Skin of body (tissue), 1 donor: ENCODE measurements at regions not wholly inside any gene's neighbourhood (a gene's known extent, or its start where the extent isn't known, plus 50 kb on each side); places are given as distances from the start of the nearest gene placed in this dataset.
"Not testable (repeated sequence)": the region's sequence is repeated elsewhere in the genome, so short reads cannot be mapped to it uniquely, and the experiment has no call there.

Experiments used
- DNase-seq: peaks from one replicate; lab custom pipeline; 2025; lab: John Stamatoyannopoulos, UW

- DNase-seq = no peak
These were observed 1177.6 kb downstream of the GALC start for GRCh38 chr14:86815341-86815740.

GRCh38 chr14:86802726-86803125 is 1190.3 kb downstream of the GALC start:
- DNase-seq = no peak

- no peak for DNase-seq
These were observed 1193.7 kb downstream of the GALC start for GRCh38 chr14:86799244-86799647.

GRCh38 chr14:86798330-86798729 is 1194.7 kb downstream of the GALC start:
- no peak for DNase-seq

DNA sequence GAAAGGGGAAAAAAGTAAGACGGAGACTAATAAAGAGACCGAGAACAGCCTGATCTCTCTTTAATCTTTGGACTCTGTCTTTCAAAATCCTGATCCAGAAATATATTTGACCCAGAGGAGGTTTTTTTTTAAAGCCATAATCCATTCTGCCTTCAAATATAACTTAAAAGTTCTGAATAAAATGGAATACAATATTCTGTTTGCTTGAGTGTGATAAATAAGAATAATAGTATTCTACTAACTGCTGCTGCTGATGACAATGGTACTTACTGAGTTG is 1196.0 kb downstream of the GALC start:
- DNase-seq = no peak

DNA sequence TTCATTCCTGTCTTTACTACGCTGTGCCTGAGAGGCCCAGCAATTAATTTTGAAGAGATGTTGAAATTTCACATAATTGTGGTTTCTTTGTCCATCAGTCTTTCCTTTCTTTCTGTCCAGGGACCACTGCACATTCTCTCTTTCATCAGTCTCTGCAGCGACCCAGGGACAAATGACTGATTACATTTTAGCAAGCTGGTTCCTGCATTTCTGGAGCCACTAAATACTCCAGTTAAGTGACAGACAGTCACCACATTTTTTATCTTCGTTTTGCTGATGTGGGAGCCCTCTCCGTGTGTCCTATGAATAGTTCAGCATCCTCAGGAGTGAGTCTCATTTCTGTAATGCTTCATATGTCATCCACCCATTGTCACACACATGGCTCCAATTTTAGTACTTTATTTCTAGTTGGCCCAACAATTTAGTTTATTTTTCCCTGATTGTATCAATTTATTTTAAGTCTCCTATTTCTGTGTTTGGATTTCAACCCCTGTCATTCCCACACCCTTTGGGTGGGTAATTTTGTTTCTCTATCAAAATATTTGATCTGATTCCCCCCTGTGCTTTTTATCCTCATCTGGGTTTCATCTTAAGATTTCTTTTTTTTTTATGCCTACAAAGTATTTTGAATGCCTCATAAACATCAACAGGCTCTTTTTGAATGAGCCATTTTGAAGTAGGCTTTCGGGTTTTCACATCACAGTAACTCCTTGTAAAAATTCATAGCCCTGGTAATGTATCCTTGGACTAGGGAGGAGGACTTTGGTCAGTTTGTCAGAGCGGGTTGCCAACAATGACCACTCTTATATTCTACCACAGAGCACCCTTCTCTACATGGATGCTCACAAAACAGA is 1196.5 kb downstream of the GALC start:
- DNase-seq = peak; percentile 31

DNA sequence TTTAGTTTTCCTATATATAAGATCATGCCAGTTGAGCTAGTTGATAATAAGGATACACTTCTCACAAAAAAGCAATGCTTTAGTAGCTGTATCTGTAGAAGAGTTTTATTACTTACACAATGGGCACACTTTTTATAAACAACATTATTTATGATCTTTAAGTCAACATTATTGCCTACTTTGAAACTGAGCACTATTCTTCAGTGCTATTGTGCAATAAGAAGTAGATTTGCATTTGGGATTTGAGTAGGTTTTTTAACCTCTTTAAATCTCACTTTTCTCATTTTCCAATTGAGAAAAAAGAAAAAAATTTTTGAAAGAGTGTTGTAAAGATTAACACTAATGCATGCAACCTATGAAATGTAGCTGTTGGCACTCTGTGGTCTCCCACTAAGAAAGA is 1198.3 kb downstream of the GALC start:
- no peak for DNase-seq

DNA sequence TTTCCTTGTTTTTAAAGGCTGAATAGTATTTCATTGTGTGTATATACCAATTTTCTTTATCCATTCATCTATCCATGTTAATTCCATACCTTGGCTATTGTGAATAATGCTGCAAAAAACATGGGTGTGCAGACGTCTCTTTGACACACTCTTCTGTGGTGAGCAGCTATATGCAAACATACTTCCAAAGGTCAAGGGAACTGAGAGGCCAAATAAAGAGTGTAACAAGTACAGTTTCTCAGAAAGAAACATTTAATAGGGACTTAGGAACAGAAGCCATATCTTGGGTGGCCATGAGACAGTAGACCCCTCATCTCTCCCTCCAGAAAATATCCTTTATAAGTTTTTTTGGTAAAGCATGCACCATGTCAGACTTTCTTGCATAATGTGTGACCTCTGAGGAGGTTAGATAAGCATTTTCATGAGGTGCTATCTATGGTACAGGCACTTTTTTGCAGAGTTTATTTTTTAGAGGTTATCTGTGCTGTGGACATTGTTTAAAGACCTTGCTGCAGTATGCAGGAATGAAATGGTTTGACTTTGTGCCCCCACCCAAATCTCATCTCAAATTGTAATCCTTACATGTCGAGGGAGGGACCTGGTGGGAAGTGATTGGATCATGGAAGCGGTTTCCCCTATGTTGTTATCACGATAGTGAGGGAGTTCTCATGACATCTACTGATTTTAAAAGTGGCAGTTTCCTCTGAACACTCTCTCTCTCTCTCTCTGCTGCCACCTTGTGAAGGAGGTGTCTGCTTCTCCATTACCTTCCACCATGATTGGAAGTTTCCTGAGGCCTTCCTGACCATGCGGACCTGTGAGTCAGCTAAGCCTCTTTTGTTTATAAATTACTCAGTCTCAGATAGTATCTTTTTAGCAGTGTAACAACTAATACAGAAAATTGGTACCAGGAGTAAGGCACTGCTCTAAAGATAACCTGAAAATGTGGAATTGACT is 1202.3 kb downstream of the GALC start:
- no peak for DNase-seq

DNA sequence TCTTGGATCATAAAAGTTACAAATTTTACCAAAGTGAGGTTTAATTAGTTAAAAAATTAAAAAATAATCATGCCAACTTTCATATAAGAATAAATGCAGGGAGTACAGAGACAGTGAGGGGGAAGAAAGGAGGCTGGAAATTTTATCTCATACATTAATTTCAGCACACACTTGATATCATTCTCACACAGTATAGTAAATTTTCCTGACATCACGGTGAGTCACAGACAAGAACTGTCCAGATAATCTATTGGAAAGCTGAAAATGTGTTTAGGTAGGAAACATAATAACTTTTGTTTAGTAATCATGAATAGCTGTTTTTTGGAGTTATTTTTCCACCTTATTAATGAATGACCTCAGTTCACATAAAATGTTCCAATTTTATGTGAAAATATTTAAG is 1204.8 kb downstream of the GALC start:
- peak; percentile 0 for DNase-seq

GRCh38 chr14:86787717-86788116 is 1205.3 kb downstream of the GALC start:
- peak; percentile 61 for DNase-seq

- DNase-seq = no peak
These were observed 1210.8 kb downstream of the GALC start for GRCh38 chr14:86782092-86782580.

DNA sequence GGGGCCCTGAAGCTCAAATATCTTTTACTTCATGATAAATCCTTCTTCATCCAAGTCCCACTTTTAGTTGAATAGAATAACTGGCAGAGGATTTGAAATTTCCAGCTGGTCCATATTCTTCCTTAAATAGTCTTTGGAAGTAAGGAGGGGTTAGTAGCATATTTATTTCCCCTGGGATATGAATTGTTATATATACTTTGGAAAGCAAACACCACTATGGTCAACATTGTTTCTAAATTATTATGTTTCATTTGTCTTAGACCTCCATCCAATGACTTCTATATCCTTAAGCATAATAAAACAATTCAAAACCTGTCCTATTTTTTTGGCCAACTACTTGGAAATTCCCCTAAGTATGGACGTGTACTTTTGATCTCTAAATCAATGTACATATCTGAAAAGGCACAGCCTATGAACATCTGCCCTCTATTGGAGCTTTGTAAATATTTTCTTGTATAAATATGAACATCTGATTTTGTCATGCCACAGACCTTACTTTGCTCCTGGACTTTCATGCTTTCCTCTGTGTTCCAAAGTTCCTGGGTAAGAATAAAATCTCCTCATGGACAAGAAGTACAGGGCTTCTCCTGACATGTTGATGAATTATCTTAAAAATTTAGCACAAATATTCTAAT is 1212.0 kb downstream of the GALC start:
- DNase-seq = no peak

- DNase-seq = no peak
These were observed 1212.5 kb downstream of the GALC start for GRCh38 chr14:86780461-86780860.

DNA sequence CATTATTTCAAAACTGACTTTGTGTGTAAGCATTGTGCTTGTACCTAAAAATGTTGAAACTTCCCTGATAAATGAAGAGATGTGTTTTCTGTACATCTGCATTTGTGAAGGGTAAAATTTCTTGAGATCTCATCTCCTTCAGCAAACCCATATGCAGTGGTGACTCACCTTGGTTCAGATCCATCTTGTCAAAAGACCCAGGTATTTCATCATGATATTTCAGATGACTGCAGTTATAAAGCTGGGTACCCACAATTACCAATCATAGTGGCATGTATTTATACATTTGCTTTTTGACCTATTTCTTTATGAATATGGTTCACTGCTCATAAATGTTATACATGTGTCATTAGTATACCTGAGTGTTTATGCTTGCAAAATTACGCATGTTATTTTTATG is 1213.6 kb downstream of the GALC start:
- no peak for DNase-seq

GRCh38 chr14:86777963-86778602 is 1214.9 kb downstream of the GALC start:
- no peak for DNase-seq

DNA sequence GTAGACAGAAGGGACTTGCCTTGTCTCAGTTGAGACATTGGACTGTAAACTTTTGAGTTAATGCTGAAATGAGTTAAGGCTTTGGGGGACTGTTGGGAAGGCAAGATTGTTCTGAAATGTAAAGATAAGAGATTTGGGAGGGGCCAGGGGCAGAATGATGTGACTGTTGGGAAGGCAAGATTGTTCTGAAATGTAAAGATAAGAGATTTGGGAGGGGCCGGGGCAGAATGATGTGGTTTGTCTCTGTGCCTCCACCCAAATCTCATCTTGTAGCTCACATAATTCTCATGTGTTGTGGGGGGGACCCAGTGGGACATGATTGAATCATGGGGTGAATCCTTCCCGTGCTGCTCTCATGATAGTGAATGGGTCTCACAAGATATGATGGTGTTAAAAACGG is 1217.1 kb downstream of the GALC start:
- DNase-seq = not testable (repeated sequence)

DNA sequence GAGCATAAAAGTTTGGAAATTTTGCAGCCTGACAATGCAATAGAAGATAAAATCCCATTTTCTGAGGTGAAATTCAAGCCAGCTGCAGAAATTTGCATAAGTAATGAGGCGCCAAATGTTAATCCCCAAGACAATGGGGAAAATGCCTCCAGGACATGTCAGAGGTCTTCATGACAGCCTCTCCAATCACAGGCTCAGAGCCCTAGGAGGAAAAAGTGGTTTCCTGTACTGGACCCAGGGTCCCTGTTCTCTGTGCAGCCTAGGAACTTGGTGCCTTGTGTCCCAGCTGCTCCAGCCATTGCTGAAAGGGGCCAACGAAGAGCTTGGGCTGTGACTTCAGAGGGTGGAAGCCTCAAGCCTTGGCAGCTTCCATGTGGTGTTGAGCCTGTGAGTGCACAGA is 1218.1 kb downstream of the GALC start:
- no peak for DNase-seq

GRCh38 chr14:86772075-86772474 is 1220.9 kb downstream of the GALC start:
- DNase-seq = no peak

DNA sequence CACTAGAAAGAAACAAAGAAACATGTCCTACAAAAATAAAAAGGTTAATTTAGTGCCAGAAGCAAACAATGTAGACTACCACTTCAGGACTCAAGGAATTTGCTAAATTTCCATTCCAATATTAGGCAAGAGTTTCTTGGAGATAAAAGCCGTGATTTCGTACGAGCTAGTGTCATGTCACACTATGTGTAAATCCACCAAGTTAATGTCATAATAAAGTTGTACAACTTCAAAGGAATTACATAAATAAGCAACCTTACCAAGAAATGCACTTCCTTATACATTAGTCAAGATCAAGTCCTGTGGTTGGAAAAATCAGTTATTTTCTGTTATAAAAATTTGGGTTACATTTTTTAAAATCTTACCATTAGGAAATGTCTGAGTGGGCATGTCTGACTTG is 1222.8 kb downstream of the GALC start:
- DNase-seq = no peak

GRCh38 chr14:86766469-86766868 is 1226.5 kb downstream of the GALC start:
- no peak for DNase-seq

- DNase-seq = no peak
These were observed 1231.4 kb downstream of the GALC start for GRCh38 chr14:86761611-86762010.
